T-helper 22 cell (primary cell): ENCODE measurements at regions not wholly inside any gene's neighbourhood (a gene's known extent, or its start where the extent isn't known, plus 50 kb on each side); places are given as distances from the start of the nearest gene placed in this dataset.
"Not testable (repeated sequence)": the region's sequence is repeated elsewhere in the genome, so short reads cannot be mapped to it uniquely, and the experiment has no call there.

Experiments used
- DNase-seq: peaks from one replicate; pipeline ENCODE4 v3.0.0-alpha.2; 2020; ENCODE audit warnings: low read depth

- DNase-seq, result no peak
These were observed 267.2 kb downstream of the SH3BP4 start for GRCh38 chr2:235219048-235219447.

GRCh38 chr2:235220331-235220730, 268.5 kb downstream of the SH3BP4 start:
- DNase-seq, result no peak

- DNase-seq, result no peak
These were observed 270.8 kb upstream of the AGAP1 start for GRCh38 chr2:235223011-235223410.

GRCh38 chr2:235224410-235224809, 269.4 kb upstream of the AGAP1 start:
- DNase-seq, result no peak

GRCh38 chr2:235225261-235225660, 268.6 kb upstream of the AGAP1 start:
- DNase-seq, result no peak

DNA sequence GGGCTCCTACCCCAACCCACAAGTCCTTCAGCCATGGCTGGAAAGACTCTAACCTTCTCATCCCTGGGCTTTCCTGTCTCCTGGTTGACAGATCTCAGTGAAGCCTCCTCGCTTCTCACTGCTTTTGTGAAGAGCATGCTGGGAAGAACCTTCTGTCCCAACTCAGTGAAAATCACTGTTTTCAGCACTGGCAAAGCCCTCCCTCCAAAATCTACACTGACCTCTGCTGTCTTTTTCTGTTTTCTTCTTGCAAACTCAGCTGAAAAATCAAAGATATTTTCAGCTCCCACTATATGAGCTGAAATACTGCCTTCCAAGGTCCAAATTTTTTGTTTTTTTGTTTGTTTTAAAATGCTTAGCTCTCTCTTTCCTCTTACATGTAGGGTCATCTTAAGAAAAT, 266.3 kb upstream of the AGAP1 start:
- no peak for DNase-seq

- not testable (repeated sequence) for DNase-seq
These were observed 265.4 kb upstream of the AGAP1 start for GRCh38 chr2:235228422-235228821.

GRCh38 chr2:235229236-235229635, 264.6 kb upstream of the AGAP1 start:
- DNase-seq, result no peak

DNA sequence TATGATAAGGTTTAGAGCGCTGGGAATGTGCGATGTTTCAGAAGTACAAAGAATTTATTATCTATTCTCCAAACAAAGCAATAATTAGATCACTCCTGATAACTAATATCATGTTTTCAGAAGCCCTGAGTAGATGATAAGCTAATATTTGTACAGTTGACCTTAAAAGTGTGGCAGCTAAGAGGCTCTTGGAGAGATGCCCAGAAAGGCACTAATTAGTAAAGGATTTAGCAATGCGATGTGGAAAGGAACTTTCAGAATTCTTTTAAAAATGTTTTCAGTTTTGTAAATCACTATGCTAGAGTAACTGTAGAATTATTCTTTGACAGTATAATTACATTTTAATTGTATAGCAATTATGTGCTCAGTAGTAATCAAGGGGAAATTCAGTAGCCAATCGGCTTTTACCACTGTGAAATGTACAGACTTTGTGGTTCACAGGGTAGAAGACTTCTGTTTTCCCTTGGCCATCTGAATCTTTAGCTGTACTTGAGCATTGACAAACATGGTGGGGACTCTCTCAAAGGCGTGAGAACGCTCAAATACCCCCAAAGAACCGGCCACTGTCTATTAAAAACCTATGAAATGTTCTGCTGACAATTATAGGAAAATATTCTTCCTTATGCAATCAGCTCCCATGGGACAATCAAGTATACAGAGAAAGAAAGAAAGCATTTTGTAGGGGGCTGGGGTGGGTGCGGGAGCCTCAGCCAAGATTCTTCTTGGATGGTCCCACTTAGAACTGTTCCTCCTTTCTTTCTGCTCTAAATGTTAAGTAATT, 262.8 kb upstream of the AGAP1 start:
- DNase-seq, result no peak

DNA sequence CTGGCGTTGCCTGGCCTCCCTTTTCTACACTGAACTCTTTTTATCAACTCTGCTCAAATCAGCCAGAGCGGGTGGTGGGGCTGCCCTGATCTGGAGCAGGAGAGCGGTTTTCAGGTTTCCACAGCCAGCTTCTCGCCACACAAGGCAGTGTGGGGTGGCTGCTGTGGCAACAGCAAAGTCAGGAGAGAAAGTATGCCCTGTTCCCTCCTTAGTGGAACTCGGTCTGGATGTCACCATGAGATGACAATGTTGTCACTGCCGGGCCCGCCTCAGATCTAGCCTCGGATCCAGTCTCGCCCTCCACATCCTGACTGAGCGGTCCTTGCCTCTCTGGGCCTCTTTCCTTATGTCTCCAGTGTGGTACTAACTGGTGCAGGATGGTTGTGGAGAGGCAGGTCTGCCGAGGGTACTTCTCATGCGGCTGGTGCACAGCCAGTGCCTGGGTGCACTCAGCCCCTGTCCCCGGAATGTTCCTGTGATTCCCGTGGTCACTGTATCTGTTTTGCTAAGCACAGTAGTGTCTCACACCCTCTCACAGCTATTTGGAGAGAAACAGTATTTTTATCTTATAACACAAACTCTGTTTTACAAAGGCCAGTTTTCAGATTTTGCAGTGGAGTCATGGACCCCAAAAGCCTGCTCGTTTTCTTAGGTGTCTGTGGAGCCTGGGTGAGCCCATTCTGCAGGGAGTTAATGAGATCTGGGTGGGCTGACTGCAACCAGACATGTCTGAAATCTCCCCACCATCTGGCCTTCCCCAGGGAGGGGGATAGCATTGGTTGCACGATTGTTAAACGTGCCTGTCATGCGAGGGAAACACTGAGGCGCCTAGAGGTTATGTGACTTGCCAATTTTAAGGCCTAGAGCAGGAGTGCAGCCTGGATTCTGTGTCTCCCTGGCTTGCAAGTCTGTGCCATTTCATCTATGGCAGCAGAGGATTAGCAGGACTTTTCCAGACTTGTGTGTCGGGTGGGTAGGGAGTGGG, 261.1 kb upstream of the AGAP1 start:
- DNase-seq, result no peak

- DNase-seq, result no peak
These were observed 259.1 kb upstream of the AGAP1 start for GRCh38 chr2:235234736-235235135.

GRCh38 chr2:235235977-235236767, 257.7 kb upstream of the AGAP1 start:
- DNase-seq, result no peak

DNA sequence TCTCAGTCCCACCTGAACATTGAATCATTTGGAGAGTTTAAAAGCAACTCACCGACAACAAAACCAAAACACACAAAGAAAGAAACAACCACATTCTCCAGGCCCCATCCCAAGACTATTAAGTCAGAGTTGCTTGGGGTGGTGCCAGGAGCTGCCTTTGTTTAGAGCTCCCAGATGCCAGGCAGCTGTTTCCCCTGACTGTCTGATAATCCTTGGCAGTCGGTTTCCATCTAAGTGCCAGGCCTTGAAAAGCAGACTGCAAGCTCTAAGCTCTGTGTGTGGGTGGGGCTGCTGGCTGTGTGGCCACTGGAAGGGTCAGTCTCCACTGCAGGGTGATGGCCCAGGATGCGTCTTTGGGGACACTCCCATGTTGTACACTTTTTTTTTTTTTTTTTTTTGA, 255.3 kb upstream of the AGAP1 start:
- DNase-seq, result no peak

GRCh38 chr2:235240574-235240973, 253.3 kb upstream of the AGAP1 start:
- no peak for DNase-seq

DNA sequence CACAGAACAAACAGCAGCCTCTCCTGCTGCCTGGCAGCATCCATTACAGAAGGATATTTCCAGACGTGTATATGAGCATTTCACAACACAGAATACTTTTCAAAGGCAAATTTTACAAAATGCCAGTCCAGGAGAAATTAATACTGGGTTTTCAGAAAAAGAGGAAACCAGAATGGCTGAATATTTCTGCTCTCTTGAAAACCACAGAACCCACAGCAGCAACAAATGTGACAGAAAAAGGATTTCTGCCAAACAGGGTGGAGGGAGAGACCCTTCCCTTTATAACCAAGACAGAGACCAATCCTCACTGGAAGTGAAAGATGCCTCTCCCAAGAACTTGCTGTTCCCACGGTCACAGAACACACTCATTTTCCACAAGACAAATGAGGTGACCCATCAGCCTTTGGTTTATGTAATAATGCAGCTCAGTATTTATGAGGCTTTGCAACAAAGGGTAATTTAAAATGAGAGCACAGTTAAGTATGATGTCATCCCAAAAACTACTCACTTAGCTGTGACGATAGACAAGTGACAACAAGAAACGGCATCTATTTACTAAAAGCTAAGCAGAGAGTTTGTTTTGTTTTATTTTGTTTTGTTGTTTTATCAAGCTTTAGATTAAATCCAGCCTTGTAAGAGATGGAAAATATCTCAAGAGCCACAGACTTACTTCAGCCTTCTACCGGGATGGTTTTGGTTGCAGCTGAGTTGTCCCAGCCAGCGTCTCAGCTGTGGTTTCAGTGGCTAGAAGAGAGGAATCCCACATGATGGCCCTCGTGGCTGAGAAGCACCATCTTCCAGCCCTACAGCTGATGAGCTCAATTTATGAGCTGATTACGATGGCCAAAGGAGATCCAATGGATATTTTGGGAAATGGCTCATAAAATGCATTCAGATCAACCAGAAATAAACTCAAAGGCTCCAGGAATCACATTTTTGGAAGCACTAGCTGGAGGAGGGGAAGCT, 249.3 kb upstream of the AGAP1 start:
- no peak for DNase-seq

DNA sequence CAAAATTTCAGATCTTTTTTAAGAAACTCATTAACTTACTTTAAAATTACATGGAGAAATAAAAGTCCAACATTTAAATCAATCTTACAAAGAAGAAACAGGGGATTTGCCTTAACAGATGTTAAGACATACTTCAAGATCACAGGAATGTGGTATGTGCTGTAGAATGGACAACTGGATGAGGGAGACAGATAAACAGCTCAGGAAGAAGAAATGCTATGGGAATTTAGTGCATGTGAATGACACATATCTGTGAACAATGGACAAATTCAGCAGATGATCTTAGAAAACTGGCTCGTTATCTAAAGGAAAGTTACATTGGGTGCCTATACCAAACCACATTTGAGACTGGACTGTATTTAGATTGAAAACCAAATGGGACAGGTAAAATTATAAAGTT, 246.8 kb upstream of the AGAP1 start:
- no peak for DNase-seq

DNA sequence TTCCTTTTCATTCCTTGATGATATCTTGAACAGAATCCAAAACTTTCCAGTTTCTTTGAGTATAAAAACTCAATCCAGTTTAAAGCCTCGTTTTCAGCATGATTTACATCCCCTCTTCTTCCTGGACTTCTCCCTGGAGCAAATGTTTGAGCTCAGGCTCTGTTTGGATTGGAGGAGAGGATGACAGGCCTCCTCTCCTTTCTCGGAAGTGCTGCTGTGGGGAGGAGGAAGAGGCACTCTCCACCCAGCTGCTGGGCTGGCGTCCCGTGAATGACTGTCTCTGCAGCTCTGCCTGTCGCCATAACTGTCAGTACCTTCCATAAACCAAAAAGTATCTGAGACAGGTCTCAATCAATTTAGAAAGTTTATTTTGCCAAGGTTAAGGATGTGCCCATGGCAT, 238.2 kb upstream of the AGAP1 start:
- no peak for DNase-seq

DNA sequence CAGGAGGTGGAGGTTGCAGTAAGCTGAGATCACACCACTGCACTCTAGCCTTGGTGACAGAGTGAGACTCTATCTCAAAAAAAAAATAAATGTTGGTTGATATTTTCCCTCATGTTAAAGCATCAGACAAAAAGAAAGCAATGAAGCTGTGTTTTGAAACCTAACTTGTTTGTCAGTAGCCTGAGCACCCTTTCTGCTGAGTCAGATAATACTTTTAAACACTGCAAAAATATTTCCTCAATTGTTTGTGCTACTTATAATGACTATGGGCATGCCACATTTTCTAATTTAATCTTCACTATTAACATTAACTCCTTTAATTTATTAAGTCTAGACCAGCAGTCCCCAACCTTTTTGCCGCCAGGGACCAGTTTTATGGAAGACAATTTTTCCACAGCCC, 236.3 kb upstream of the AGAP1 start:
- no peak for DNase-seq

DNA sequence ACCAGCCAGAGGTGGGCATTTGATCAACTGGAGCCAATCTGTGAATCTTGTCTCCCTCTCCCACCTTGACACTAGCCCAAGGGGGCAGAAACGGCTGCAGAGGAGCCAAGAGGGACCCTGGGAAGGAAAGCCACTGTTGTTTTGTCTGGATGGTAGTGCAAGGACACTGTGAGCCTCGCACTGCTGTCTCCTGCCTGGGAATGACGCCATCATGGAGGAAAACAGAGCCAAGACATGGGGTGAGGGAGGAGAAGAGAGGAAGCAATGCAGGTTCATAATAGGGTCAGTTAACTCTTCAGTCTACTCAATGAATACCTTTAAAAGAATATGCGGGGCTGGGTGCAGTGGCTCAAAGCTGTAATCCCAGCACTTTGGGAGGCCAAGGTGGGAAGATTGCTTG, 231.1 kb upstream of the AGAP1 start:
- DNase-seq, result no peak

DNA sequence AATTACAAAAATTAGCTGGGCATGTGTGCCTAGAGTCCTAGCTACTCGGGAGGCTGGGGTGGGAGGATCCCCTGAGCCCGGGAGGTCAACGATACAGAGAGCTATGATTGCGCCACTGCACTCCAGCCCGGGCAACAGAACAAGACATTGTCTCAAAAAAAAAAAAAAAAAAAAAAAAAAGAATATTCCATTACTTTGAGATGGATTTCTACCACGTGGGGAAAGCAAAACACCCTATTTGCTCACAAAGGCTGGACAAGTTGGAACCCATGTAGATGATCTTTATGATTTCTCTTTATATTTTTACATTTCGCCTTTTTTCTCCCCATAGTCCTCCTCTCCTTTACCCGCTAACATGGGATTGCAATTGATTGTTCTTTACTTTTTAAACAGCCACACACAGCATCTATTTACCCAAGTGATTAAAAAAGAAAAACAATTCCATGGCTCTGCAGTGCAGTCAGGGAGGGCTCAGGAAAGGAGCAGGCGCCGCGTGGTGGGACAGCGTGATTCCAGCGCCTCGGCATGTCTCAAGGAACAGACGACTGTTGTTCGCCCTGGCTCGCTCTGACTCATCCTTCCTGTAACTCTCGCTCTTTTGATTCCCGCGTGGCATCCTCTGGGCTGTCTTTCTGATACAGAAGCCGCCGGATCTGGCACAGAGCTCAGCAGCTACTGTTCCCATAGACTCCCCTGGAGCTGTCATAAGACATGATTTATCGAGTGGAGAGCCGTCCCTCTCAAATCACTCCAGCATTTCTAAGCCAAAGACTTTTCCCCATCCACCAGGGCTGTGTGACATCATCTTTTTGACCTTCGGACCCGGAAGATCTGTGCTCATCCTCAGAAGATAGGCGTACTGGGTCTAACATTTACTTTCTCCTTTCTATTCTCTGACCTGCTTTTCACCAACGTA, 230.4 kb upstream of the AGAP1 start:
- DNase-seq, result no peak
